NT2/D1 (cell line): ENCODE measurements at regions not wholly inside any gene's neighbourhood (a gene's known extent, or its start where the extent isn't known, plus 50 kb on each side); places are given as distances from the start of the nearest gene placed in this dataset.

Experiments
- SUZ12 ChIP-seq: IDR thresholded peaks from 2 replicates; pipeline ENCODE4 v1.6.1; 2011; ENCODE audit not compliant: insufficient read length, insufficient read depth; ENCODE audit errors: extremely low read depth
- YY1 ChIP-seq: IDR thresholded peaks from 2 replicates; pipeline ENCODE4 v1.6.1; 2011; ENCODE audit not compliant: insufficient read length, insufficient read depth

DNA sequence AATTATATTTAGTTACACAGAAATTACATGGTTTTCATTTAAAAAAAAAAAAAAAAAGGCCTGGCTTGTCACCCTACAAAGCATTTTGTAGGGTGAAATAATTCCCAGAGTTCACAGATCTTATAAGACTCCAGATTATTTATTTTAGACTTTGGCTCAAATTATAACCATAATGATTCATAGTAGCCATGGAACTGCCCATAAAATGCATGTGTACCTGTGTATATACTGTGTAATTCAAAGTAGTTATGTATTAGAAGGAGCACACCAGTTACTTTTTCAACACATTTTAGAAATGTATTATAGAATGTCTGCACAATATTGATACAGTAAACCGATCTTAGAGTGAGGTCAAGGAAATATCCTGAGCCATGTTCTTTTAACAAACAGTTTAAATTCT is 975.6 kb downstream of the GBE1 start:
- no peak for TF ChIP-seq YY1
- TF ChIP-seq SUZ12: no peak
